ENCODE measurements at regions not wholly inside any gene's neighbourhood (a gene's known extent, or its start where the extent isn't known, plus 50 kb on each side); places are given as distances from the start of the nearest gene placed in this dataset.

DNA sequence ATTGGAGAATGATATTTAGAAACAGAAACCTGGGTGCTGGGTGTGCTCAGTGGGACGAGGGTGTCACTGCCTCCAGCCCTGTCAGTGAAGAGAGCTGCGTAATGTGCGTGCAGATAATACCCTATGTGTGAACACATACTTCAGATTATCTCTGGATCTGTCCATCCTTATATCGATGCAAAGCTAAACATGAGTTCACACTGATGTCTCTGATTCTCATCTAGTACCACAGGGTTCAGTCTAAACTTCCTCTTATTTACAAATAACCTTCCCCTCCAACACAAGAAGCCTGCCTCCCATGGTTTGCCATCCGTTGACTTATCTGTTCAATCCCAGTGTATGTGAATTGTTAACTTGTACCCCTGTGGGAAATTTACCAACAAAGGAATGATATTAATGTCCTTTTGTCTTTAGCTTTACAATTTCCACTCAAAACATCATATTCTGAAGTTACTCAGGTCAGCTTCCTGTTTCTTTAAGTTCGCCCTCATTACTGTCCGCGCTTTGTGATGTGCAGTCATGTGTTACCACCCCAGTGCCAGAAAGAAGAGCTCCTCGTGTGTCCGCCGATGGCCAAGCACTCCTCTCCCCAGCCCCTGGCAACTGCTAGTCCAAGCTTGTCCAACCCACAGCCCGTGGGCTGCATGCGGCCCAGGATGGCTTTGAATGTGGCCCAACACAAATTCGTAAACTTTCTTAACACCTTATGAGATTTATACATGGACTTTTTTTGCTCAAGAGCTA, 108.2 kb downstream of the RTP5 start:
- no peak for TF ChIP-seq POLR2A (IDR thresholded peaks at IDR 0.05)
- TF ChIP-seq, protein P1, sequence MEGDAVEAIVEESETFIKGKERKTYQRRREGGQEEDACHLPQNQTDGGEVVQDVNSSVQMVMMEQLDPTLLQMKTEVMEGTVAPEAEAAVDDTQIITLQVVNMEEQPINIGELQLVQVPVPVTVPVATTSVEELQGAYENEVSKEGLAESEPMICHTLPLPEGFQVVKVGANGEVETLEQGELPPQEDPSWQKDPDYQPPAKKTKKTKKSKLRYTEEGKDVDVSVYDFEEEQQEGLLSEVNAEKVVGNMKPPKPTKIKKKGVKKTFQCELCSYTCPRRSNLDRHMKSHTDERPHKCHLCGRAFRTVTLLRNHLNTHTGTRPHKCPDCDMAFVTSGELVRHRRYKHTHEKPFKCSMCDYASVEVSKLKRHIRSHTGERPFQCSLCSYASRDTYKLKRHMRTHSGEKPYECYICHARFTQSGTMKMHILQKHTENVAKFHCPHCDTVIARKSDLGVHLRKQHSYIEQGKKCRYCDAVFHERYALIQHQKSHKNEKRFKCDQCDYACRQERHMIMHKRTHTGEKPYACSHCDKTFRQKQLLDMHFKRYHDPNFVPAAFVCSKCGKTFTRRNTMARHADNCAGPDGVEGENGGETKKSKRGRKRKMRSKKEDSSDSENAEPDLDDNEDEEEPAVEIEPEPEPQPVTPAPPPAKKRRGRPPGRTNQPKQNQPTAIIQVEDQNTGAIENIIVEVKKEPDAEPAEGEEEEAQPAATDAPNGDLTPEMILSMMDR (IDR thresholded peaks at IDR 0.05), result no peak
- no peak for TF ChIP-seq POLR2AphosphoS5 (IDR thresholded peaks at IDR 0.05)
- no peak for TF ChIP-seq EP300 (IDR thresholded peaks at IDR 0.05)

Data from suprapubic skin (tissue), 4 donors.